Astrocyte of the cerebellum (primary cell): ENCODE measurements at regions not wholly inside any gene's neighbourhood (a gene's known extent, or its start where the extent isn't known, plus 50 kb on each side); places are given as distances from the start of the nearest gene placed in this dataset.

Experiments
- DNase-seq: peaks from one replicate; pipeline ENCODE4 v3.0.0-alpha.2; 2011; ENCODE audit warnings: low read depth
- H3K4me3 ChIP-seq: 2 replicates; pipeline ENCODE4 v1.5.1; 2011; ENCODE audit warnings: mild to moderate bottlenecking, low read depth, low read length, moderate library complexity
- CTCF ChIP-seq: IDR thresholded peaks from 2 replicates; pipeline ENCODE4 v1.5.1; 2012; ENCODE audit warnings: low read length, low read depth, moderate library complexity, mild to moderate bottlenecking; ENCODE audit errors: missing control alignments
- in situ Hi-C: cut with HindIII; loops from 2 replicates; pipeline ENCODE4 v1.10.0; 2017; ENCODE audit warnings: low sequenced_read_pairs

GRCh38 chr3:181790561-181790960 is 78.8 kb downstream of the SOX2 start:
- no peak for TF ChIP-seq CTCF
- in situ Hi-C loops, result loop anchor here (10.0 kb wide), 1 partner anchor 64 kb away; no protein-coding TSS in a partner anchor
- no peak overlapping the region for H3K4me3 ChIP-seq
- DNase-seq, result peak; percentile 49

GRCh38 chr3:181791056-181791955 is 79.6 kb downstream of the SOX2 start:
- DNase-seq, result peak; percentile 18
- TF ChIP-seq CTCF, result no peak
- no peak overlapping the region for H3K4me3 ChIP-seq
- in situ Hi-C loops, result loop anchor here (10.0 kb wide), 1 partner anchor 63 kb away; no protein-coding TSS in a partner anchor

GRCh38 chr3:181793006-181793405 is 81.3 kb downstream of the SOX2 start:
- no peak for TF ChIP-seq CTCF
- no peak for DNase-seq
- H3K4me3 ChIP-seq, result no peak overlapping the region
- in situ Hi-C loops, result loop anchor here (10.0 kb wide), 1 partner anchor 62 kb away; no protein-coding TSS in a partner anchor

GRCh38 chr3:181794011-181794790 is 82.5 kb downstream of the SOX2 start:
- TF ChIP-seq CTCF, result no peak
- in situ Hi-C loops, result loop anchor here (10.0 kb wide), 1 partner anchor 61 kb away; no protein-coding TSS in a partner anchor
- no peak overlapping the region for H3K4me3 ChIP-seq
- no peak for DNase-seq

GRCh38 chr3:181796641-181797040 is 84.9 kb downstream of the SOX2 start:
- DNase-seq, result no peak
- in situ Hi-C loops, result loop anchor here (10.0 kb wide), 1 partner anchor 58 kb away; no protein-coding TSS in a partner anchor
- TF ChIP-seq CTCF, result no peak
- H3K4me3 ChIP-seq, result no peak overlapping the region

GRCh38 chr3:181797431-181797830 is 85.7 kb downstream of the SOX2 start:
- DNase-seq, result no peak
- H3K4me3 ChIP-seq, result no peak overlapping the region
- TF ChIP-seq CTCF, result no peak
- in situ Hi-C loops, result loop anchor here (10.0 kb wide), 1 partner anchor 57 kb away; no protein-coding TSS in a partner anchor
